ENCODE measurements at regions not wholly inside any gene's neighbourhood (a gene's known extent, or its start where the extent isn't known, plus 50 kb on each side); places are given as distances from the start of the nearest gene placed in this dataset.

GRCh38 chr3:127371846-127372245, 84.0 kb upstream of the PRR20G start:
- H2AFZ ChIP-seq (ENCODE audit: low read depth): no peak overlapping the region
- no peak overlapping the region for H3K9ac ChIP-seq
- no peak for TF ChIP-seq TAF1 (IDR thresholded peaks at IDR 0.05; ENCODE audit: borderline replicate concordance, low read depth, low read length)
- no peaks in the 10 kb centered on the region for H3K36me3 ChIP-seq (replicated peaks in 1 of 2; ENCODE audit: control insufficient read depth in 1 of 2, insufficient read depth in 2 of 2, low read length in 1 of 2)
- no peaks in the 10 kb centered on the region for H3K79me2 ChIP-seq (ENCODE audit: insufficient read depth)
- H3K4me3 ChIP-seq (ENCODE audit: low read depth in 2 of 2, low read length in 1 of 2): no peak overlapping the region
- POLR2A ChIA-PET: no interaction called here
- CTCF ChIA-PET: no interaction called here
- H3K9me3 ChIP-seq: no peaks in the 10 kb centered on the region
- no peaks in the 10 kb centered on the region for H4K20me1 ChIP-seq (ENCODE audit: insufficient read depth)
- peaks cover 0 to 17% of the 10 kb centered on the region in 2 experiments; a peak in 1 of 4 replicates for H3K4me1 ChIP-seq (ENCODE audit: control insufficient read depth in 1 of 2, insufficient read depth in 2 of 2, low read depth in 1 of 2, low read length in 1 of 2)
- no peak for DNase-seq
- 61% methylated on average over 6 of the region's 6 CpGs for WGBS (ENCODE audit: low lambda C conversion rate)
- no peak overlapping the region for H3K27ac ChIP-seq (ENCODE audit: low read depth in 2 of 2, low read length in 1 of 2)
- no peaks in the 10 kb centered on the region for H3K9me2 ChIP-seq
- no peaks in the 10 kb centered on the region for H3F3A ChIP-seq (replicated peaks; ENCODE audit: insufficient read depth)
- 0 out of 2 replicates have a peak, but pooled peaks cover 6% of the 10 kb centered on the region for H3K27me3 ChIP-seq (ENCODE audit: insufficient read depth)
- no peak overlapping the region for H3K4me2 ChIP-seq

GRCh38 chr3:127371334-127371733, 83.5 kb upstream of the PRR20G start:
- Histone ChIP-seq H3K4me3 (ENCODE audit: low read depth in 2 of 2, low read length in 1 of 2) (no peak overlapping the region), H3K9me2 (no peaks in the 10 kb centered on the region), H3K9ac (no peak overlapping the region), H4K20me1 (ENCODE audit: insufficient read depth) (no peaks in the 10 kb centered on the region), H2AFZ (ENCODE audit: low read depth) (no peak overlapping the region), H3K9me3 (no peaks in the 10 kb centered on the region), H3K4me2 (no peak overlapping the region), H3K4me1 (ENCODE audit: control insufficient read depth in 1 of 2, insufficient read depth in 2 of 2, low read depth in 1 of 2, low read length in 1 of 2) (peaks cover 0 to 17% of the 10 kb centered on the region in 2 experiments; a peak in 1 of 4 replicates), H3K79me2 (ENCODE audit: insufficient read depth) (no peaks in the 10 kb centered on the region), H3F3A (replicated peaks; ENCODE audit: insufficient read depth) (no peaks in the 10 kb centered on the region), H3K27ac (ENCODE audit: low read depth in 2 of 2, low read length in 1 of 2) (no peak overlapping the region), H3K36me3 (replicated peaks in 1 of 2; ENCODE audit: control insufficient read depth in 1 of 2, insufficient read depth in 2 of 2, low read length in 1 of 2) (no peaks in the 10 kb centered on the region), H3K27me3 (ENCODE audit: insufficient read depth) (0 out of 2 replicates have a peak, but pooled peaks cover 6% of the 10 kb centered on the region)
- WGBS (ENCODE audit: low lambda C conversion rate): 42% methylated on average over 10 of the region's 10 CpGs
- no peak for TF ChIP-seq JUND (IDR thresholded peaks at IDR 0.05)
- no peak for TF ChIP-seq YY1 (IDR thresholded peaks at IDR 0.05; ENCODE audit: low read depth)
- TF ChIP-seq FOSL2 (IDR thresholded peaks at IDR 0.05; ENCODE audit: borderline replicate concordance, low read depth): no peak
- no peak for TF ChIP-seq RAD21 (IDR thresholded peaks at IDR 0.05; ENCODE audit: low read length)
- no peak for TF ChIP-seq ZBTB33 (IDR thresholded peaks at IDR 0.05; ENCODE audit: borderline replicate concordance, low read depth)
- TF ChIP-seq CTCF (IDR thresholded peaks at IDR 0.05): no peak
- TF ChIP-seq REST (IDR thresholded peaks at IDR 0.05; ENCODE audit: low read depth, low read length): no peak
- TF ChIP-seq MAX (IDR thresholded peaks at IDR 0.05; ENCODE audit: low read depth): no peak
- no peak for TF ChIP-seq ELF1 (IDR thresholded peaks at IDR 0.05)
- TF ChIP-seq GABPA (IDR thresholded peaks at IDR 0.05; ENCODE audit: low read depth): no peak
- no peak for TF ChIP-seq RCOR1 (IDR thresholded peaks at IDR 0.05; ENCODE audit: low read length)
- TF ChIP-seq IRF3 (IDR thresholded peaks at IDR 0.05; ENCODE audit: low read depth, low read length): no peak
- DNase-seq: no peak
- POLR2A ChIA-PET: no interaction called here
- CTCF ChIA-PET: no interaction called here

All from SK-N-SH (cell line).